ENCODE measurements at regions not wholly inside any gene's neighbourhood (a gene's known extent, or its start where the extent isn't known, plus 50 kb on each side); places are given as distances from the start of the nearest gene placed in this dataset. TPM values are rescaled to one million over a fixed set of nuclear protein-coding genes. Genes with fewer than 3 reads are reported as not detected.
"Not testable (repeated sequence)": the region's sequence is repeated elsewhere in the genome, so short reads cannot be mapped to it uniquely, and the experiment has no call there.

- DNase-seq (ENCODE audit: low read depth in 2 of 3, low spot score in 2 of 3): no peak
These were observed 58.4 kb upstream of the PPP1R12A start for GRCh38 chr12:79993106-79993862.

GRCh38 chr12:79991586-79991985 lies 56.7 kb upstream of the PPP1R12A start:
- no peak for DNase-seq (ENCODE audit: low read depth in 2 of 3, low spot score in 2 of 3)

GRCh38 chr12:79990509-79991338 lies 55.8 kb upstream of the PPP1R12A start:
- DNase-seq (ENCODE audit: low read depth in 2 of 3, low spot score in 2 of 3): not testable (repeated sequence)

GRCh38 chr12:79988368-79988767 lies 53.5 kb upstream of the PPP1R12A start:
- no peak for DNase-seq (ENCODE audit: low read depth in 2 of 3, low spot score in 2 of 3)

GRCh38 chr12:79987731-79988130 lies 52.8 kb upstream of the PPP1R12A start:
- no peak for DNase-seq (ENCODE audit: low read depth in 2 of 3, low spot score in 2 of 3)

Small RNAs in the stretch of these regions (small RNA-seq; reads per million reads assigned to genes)
- gene SNRPGP20: not detected

Measured in hematopoietic multipotent progenitor cell (in vitro differentiated cells).